GM18520 (cell line): ENCODE measurements at regions not wholly inside any gene's neighbourhood (a gene's known extent, or its start where the extent isn't known, plus 50 kb on each side); places are given as distances from the start of the nearest gene placed in this dataset.
"Not testable (repeated sequence)": the region's sequence is repeated elsewhere in the genome, so short reads cannot be mapped to it uniquely, and the experiment has no call there.

Source experiments
- ATAC-seq: cut with Tn5 transposase; IDR thresholded peaks from one replicate; pipeline ENCODE4 v1.9.1; 2021; ENCODE audit not compliant: unreplicated experiment

DNA sequence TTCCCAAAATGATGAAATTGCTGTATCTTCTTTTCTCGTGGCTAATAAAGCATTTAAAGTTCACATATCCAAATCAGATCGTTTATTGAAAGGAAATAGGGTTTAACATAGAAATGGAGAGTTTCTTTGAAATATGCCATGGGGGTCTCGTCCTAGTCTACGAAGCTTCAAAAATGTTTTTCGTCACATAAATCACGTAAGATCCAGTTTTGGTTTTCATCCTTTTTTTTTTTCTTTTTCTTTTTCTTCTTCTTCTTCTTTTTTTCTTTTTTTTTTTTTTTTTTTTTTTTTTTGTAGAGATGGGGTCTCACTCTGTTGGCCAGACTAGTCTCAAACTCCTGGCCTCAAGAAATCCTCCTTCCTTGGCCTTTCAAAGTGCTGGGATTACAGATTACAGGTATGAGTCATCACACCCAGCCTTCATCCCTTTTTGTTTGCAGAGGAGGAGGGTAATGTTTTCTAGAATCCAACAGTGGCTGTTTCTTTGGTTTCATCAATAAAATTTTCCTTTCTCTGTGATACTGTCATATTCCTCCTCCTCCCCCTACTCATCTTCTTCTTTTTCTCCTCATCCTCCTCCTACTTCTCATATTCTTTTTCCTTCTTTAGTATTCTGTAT is 94.7 kb upstream of the LOC128125822 start:
- no peak for ATAC-seq

GRCh38 chr6:63478734-63479133 is 93.5 kb upstream of the LOC128125822 start:
- no peak for ATAC-seq

DNA sequence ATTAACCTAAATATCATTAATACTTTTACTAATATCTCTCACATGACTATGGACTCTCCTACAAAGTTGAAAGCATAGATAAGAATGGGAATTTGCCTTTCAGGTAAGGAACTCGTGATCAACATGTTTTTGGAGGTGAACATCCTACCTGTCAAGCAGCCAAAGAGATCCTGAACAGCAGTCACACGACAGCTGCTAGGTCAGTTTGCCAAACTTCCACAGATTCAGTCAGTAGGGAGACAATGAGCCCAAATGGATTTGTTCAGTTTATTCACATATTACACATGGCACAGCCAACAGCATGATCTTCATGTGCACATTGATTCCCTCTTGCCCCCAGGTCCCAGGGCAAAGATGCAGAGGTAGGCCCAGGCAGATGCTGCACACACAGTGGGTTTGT is 86.1 kb upstream of the LOC128125822 start:
- no peak for ATAC-seq

DNA sequence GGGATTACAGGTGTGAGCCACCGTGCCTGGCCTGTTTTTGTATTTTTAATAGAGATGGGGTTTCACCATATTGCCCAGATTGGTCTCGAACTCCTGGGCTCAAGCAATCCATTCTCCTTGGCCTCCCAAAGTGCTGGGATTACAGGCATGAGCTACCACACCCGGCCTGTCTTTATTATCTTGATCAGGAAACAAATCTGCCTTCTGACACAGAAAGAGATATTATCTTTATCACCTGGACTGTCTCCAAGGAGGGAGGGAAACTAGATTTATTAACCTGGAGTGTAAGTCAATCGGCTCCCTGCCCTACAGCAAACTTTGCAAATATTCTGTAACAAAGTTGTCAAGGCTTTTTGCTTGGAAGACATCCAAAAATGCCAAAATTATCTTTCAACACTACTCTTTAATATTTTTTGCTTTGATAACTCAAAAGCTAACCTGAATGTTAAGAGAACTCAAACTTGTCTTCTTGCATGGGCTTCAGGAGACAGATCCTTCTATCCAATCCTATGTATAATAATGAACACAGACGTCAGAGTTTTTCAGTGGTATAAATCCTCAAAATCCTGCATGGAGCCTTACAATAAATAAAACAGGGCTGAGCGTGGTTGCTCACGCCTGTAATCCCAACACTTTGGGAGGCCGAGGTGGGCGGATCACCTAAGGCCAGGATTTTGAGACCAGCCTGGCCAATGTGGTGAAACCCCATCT is 85.0 kb upstream of the LOC128125822 start:
- ATAC-seq = no peak

DNA sequence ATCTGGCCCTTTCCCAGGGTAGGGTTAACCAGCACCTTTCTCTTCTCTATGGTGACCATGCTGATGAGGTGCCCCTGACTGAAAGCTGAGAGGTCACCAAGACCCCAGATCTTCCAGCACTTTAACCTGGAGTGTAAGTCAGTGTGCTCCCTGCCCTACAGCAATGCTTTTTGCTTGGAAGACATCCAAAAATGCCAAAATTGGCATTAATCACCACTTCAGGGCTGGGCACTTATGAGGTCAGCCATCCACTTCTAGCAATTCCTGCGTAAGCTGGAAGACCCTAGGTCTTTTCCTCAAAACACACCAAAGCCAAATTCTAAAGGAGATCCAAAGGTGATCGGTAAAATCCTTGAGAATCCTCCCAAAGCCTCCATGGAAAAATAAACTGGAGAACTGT is 81.2 kb upstream of the LOC128125822 start:
- ATAC-seq = no peak

- no peak for ATAC-seq
These were observed 79.8 kb upstream of the LOC128125822 start for GRCh38 chr6:63492476-63492875.

- no peak for ATAC-seq
These were observed 78.7 kb upstream of the LOC128125822 start for GRCh38 chr6:63493557-63493956.

DNA sequence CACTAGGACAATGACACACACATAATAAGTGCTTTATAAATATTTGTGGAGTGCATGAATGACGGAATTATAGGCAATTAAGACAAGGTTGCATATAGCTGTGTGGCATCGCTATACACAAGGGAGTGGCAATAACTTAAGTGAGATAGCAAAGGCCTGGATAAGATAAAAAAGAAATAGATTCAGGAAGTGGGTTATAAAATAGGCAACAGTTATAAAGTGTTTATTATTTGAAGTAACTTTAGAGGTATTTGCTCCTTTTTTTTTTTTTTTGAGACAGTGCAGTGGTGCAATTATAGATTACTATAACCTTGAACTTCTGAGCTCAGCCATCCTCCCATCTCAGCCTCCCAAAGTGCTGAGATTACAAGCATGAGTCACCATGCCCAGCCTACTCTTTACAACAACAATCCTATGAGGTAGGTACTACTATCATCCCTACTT is 75.9 kb upstream of the LOC128125822 start:
- no peak for ATAC-seq

- no peak for ATAC-seq
These were observed 70.1 kb upstream of the LOC128125822 start for GRCh38 chr6:63502156-63502555.

- ATAC-seq = no peak
These were observed 69.1 kb upstream of the LOC128125822 start for GRCh38 chr6:63503199-63503598.

GRCh38 chr6:63504777-63505384 is 67.4 kb upstream of the LOC128125822 start:
- ATAC-seq = peak; percentile 99

DNA sequence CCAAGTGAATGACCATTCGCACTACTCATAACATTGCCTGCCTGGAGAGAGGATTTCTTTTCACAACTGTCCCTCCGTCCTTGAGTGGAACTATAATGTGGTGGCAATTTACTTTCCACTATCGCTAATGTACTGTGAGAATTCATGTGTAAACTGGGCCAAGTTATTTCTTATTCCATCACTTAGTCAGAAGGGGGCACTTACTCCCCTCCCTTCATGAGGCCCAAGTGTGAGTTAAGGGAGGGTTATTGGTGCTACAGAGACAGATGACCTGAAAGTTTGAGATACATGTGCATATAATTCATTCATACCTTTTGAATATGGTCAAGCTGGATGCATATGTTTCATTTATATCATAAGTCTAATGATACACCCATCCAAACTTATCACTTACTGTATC is 65.2 kb upstream of the LOC128125822 start:
- ATAC-seq = no peak

GRCh38 chr6:63509652-63510352 is 62.5 kb upstream of the LOC128125822 start:
- no peak for ATAC-seq

DNA sequence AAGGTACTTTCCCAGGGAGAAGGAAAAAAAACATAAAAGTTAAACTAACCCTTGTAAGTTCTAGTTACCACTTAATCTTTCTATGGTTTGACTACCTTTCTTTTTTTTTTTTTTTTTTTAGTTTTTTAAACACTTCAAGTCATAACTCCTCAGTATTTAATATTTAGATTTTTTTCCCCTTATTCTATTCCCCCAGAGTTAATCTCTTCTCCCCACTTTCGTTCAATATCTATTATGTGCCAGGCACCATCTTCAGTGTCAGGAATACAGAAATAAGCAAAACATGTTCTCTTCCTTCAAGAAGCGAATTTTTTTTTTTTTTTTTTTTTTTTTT is 62.0 kb upstream of the LOC128125822 start:
- ATAC-seq = no peak

DNA sequence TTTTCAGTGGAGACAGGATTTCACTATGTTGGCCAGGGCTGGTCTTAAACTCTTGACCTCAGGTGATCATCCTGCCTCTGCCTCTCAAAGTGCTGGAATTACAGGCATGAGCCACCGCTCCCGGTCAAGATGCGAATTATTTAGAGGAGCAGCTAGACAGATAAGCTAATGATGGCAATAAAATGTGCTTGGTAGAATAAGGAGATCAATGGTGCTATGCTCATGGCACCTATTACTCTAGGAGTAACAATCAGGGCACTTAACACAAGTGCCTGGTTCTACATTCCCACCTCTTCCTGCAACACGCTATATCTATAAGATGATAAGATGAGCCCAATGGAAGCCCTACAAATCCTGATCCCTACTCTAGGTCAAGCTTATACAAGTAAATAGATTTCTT is 61.4 kb upstream of the LOC128125822 start:
- ATAC-seq = no peak

GRCh38 chr6:63514488-63515173 is 57.6 kb upstream of the LOC128125822 start:
- ATAC-seq = no peak

DNA sequence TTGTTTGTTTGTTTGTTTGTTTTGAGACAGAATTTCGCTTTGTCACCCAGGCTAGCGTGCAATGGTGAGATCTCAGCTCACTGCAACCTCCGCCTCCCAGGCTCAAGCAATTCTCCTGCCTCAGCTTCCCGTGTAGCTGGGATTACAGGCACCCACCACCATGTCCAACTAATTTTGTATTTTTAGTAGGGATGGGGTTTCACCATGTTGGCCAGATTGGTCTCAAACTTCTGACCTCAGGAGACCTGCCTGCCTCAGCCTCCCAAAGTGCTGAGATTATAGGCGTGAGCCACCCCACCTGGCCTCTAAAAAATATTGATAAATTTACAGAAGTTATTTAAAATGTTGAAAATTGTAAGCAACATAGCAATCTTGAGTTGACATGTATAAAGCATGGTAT is 57.1 kb upstream of the LOC128125822 start:
- not testable (repeated sequence) for ATAC-seq

GRCh38 chr6:63516186-63516944 is 55.9 kb upstream of the LOC128125822 start:
- ATAC-seq = no peak

DNA sequence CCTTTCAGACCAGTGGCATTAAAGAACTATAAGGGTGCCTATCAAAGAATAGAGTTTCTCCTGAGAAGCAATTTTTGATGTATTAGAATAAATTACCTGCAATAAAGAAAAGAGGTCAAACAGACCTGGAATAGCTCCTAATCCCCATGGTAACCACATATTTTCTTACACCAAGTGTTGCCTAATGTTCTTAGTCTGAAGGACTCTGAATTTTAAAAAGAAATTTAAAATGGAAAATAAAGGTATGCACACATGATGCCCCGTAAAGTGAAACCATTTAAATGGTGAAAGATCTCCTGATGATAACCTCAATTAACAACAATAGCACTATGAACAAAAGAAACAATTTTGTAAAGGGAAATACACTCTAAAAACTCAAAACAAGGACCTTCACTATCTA is 55.1 kb upstream of the LOC128125822 start:
- no peak for ATAC-seq

GRCh38 chr6:63521475-63522210 is 50.6 kb upstream of the LOC128125822 start:
- no peak for ATAC-seq
